ENCODE measurements at regions not wholly inside any gene's neighbourhood (a gene's known extent, or its start where the extent isn't known, plus 50 kb on each side); places are given as distances from the start of the nearest gene placed in this dataset.

DNA sequence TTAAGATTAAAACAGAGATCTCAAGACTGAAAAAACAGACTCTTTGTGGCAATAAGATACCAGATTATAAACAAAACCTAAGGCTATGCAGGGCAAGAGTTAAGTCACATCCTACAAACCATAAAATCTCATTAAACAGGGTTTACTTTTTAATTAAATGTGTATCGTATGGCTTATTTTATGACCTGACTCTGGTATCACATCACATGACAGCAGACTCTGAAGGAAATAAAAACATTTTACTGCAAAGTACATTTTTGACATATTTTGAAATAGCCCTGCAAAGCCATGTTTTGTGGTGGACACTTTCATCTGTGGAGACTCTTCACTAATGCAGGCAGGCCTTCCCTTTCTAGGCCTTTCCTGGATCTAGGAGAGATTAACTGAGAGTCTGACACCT, 327.6 kb upstream of the CLEC14A start:
- TF ChIP-seq OSR1 (CRISPR knock-in tag; IDR thresholded peaks at IDR 0.05) (no peak), RARB (CRISPR knock-in tag; IDR thresholded peaks at IDR 0.05) (no peak), CSDC2 (CRISPR knock-in tag; IDR thresholded peaks at IDR 0.05) (no peak), ARNTL (CRISPR knock-in tag; IDR thresholded peaks at IDR 0.05; ENCODE audit: borderline replicate concordance, low read depth) (no peak), ESRRG (CRISPR knock-in tag; IDR thresholded peaks at IDR 0.05) (no peak), POU6F1 (CRISPR knock-in tag; IDR thresholded peaks at IDR 0.05; ENCODE audit: borderline replicate concordance, low read depth) (no peak), GLIS3 (CRISPR knock-in tag; IDR thresholded peaks at IDR 0.05) (no peak)

DNA sequence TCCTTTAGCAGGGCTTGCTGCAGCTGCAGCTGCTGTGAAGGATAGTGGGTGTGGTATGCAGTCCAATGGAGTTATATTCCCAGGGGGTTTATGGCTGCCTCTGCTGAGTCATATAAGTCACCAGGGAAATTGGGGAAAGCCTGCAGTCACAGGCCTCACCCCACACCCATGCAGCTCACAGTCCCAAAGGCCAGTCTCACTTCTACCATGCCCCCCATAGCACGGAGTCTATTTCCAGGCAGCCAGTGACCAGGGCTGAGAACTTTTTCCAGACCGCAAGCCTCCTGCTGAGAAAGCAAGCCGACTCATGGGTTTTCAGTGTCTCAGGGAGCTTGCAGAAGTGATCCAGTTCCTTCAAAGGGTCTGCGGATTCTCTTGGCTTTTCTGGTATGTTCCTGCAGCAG, 322.4 kb upstream of the CLEC14A start:
- TF ChIP-seq GLIS3 (CRISPR knock-in tag; IDR thresholded peaks at IDR 0.05) (no peak), ZFP3 (CRISPR knock-in tag; IDR thresholded peaks at IDR 0.05) (no peak), ZNF70 (CRISPR knock-in tag; IDR thresholded peaks at IDR 0.05) (no peak), POU6F1 (CRISPR knock-in tag; IDR thresholded peaks at IDR 0.05; ENCODE audit: borderline replicate concordance, low read depth) (no peak)
- no peak for ATAC-seq

More for the DNA sequence above, 327.6 kb upstream of the CLEC14A start:
- ATAC-seq = no peak

GRCh38 chr14:38567703-38568102, 311.8 kb upstream of the CLEC14A start:
- ATAC-seq = no peak
- TF ChIP-seq PPARA (CRISPR knock-in tag; IDR thresholded peaks at IDR 0.05; ENCODE audit: borderline replicate concordance) = no peak
- TF ChIP-seq TOX (CRISPR knock-in tag; IDR thresholded peaks at IDR 0.05; ENCODE audit: borderline replicate concordance) = no peak
- TF ChIP-seq, protein P1, sequence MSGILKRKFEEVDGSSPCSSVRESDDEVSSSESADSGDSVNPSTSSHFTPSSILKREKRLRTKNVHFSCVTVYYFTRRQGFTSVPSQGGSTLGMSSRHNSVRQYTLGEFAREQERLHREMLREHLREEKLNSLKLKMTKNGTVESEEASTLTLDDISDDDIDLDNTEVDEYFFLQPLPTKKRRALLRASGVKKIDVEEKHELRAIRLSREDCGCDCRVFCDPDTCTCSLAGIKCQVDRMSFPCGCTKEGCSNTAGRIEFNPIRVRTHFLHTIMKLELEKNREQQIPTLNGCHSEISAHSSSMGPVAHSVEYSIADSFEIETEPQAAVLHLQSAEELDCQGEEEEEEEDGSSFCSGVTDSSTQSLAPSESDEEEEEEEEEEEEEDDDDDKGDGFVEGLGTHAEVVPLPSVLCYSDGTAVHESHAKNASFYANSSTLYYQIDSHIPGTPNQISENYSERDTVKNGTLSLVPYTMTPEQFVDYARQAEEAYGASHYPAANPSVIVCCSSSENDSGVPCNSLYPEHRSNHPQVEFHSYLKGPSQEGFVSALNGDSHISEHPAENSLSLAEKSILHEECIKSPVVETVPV (CRISPR knock-in tag; IDR thresholded peaks at IDR 0.05) = no peak
- TF ChIP-seq ZFP30 (CRISPR knock-in tag; IDR thresholded peaks at IDR 0.05) = no peak
- no peak for TF ChIP-seq TCF4 (CRISPR knock-in tag; IDR thresholded peaks at IDR 0.05; ENCODE audit: borderline replicate concordance)
- TF ChIP-seq ZFP3 (CRISPR knock-in tag; IDR thresholded peaks at IDR 0.05) = no peak
- TF ChIP-seq ISL1 (CRISPR knock-in tag; IDR thresholded peaks at IDR 0.05) = no peak
- TF ChIP-seq RARB (CRISPR knock-in tag; IDR thresholded peaks at IDR 0.05) = no peak
- no peak for TF ChIP-seq GLIS3 (CRISPR knock-in tag; IDR thresholded peaks at IDR 0.05)
- no peak for TF ChIP-seq POU6F1 (CRISPR knock-in tag; IDR thresholded peaks at IDR 0.05; ENCODE audit: borderline replicate concordance, low read depth)
- TF ChIP-seq ZC3H10 (CRISPR knock-in tag; IDR thresholded peaks at IDR 0.05) = no peak

GRCh38 chr14:38561657-38562056, 305.8 kb upstream of the CLEC14A start:
- TF ChIP-seq ARNTL (CRISPR knock-in tag; IDR thresholded peaks at IDR 0.05; ENCODE audit: borderline replicate concordance, low read depth) (no peak), CSDC2 (CRISPR knock-in tag; IDR thresholded peaks at IDR 0.05) (no peak), SNAI2 (CRISPR knock-in tag; IDR thresholded peaks at IDR 0.05) (no peak), PATZ1 (CRISPR knock-in tag; IDR thresholded peaks at IDR 0.05; ENCODE audit: borderline replicate concordance) (no peak), BACH2 (CRISPR knock-in tag; IDR thresholded peaks at IDR 0.05; ENCODE audit: borderline replicate concordance) (no peak), ZNF565 (CRISPR knock-in tag; conservative IDR thresholded peaks at IDR 0.05; ENCODE audit: low read depth) (no peak), TOX (CRISPR knock-in tag; IDR thresholded peaks at IDR 0.05; ENCODE audit: borderline replicate concordance) (no peak), ZFP3 (CRISPR knock-in tag; IDR thresholded peaks at IDR 0.05) (no peak), ZFP30 (CRISPR knock-in tag; IDR thresholded peaks at IDR 0.05) (no peak)
- no peak for ATAC-seq

Measured in SK-N-SH treated with all-trans-retinoic acid at 6 μM for 48 hours (cell line).